DOHH2 (cell line): ENCODE measurements at regions not wholly inside any gene's neighbourhood (a gene's known extent, or its start where the extent isn't known, plus 50 kb on each side); places are given as distances from the start of the nearest gene placed in this dataset.

Source experiments
- H3F3A ChIP-seq: fragments of 200-600 bp; sonication (generic), shearing (Covaris generic); 2 replicates; pipeline ENCODE4 v1.6.0; 2016; ENCODE audit warnings: antibody characterized with exemption, mild to moderate bottlenecking; ENCODE audit not compliant: control insufficient read depth, insufficient read depth
- H3K27ac ChIP-seq: fragments of 200-600 bp; sonication (generic); 2 replicates; pipeline ENCODE4 v1.5.1; 2014; ENCODE audit warnings: low read depth, mild to moderate bottlenecking, low read length, moderate library complexity
- H3K27me3 ChIP-seq: fragments of 200-600 bp; sonication (generic); 2 replicates; pipeline ENCODE4 v1.6.1; 2014; ENCODE audit warnings: mild to moderate bottlenecking, low read length, mixed read lengths; ENCODE audit not compliant: control insufficient read depth
- H3K36me3 ChIP-seq: fragments of 200-600 bp; sonication (generic); 2 replicates; pipeline ENCODE4 v1.6.1; 2014; ENCODE audit warnings: mild to moderate bottlenecking, low read length, moderate library complexity, mixed read lengths; ENCODE audit not compliant: control insufficient read depth
- H3K4me1 ChIP-seq: fragments of 200-600 bp; sonication (generic); 2 replicates; pipeline ENCODE4 v1.6.1; 2014; ENCODE audit warnings: mild to moderate bottlenecking, low read length, mixed read lengths; ENCODE audit not compliant: control insufficient read depth
- H3K4me2 ChIP-seq: fragments of 200-600 bp; sonication (generic); 2 replicates; pipeline ENCODE4 v1.6.0; 2014; ENCODE audit warnings: mild to moderate bottlenecking, low read length, moderate library complexity
- H3K4me3 ChIP-seq: fragments of 200-600 bp; sonication (generic); 2 replicates; pipeline ENCODE4 v1.5.1; 2014; ENCODE audit warnings: mild to moderate bottlenecking, low read length, mixed read lengths
- H3K79me2 ChIP-seq: fragments of 200-600 bp; sonication (generic); 2 replicates; pipeline ENCODE4 v1.6.1; 2014; ENCODE audit warnings: mild to moderate bottlenecking, low read length, mixed read lengths; ENCODE audit not compliant: control insufficient read depth
- H3K9me2 ChIP-seq: fragments of 200-600 bp; sonication (generic); replicated peaks from 2 replicates; pipeline ENCODE4 v1.6.1; 2014; ENCODE audit warnings: mild to moderate bottlenecking, low read length, mixed read lengths; ENCODE audit not compliant: control insufficient read depth
- H3K9me3 ChIP-seq: fragments of 200-600 bp; sonication (generic); 2 replicates; pipeline ENCODE4 v1.6.1; 2014; ENCODE audit warnings: antibody characterized with exemption, low read length, mixed read lengths; ENCODE audit not compliant: control insufficient read depth, insufficient read depth
- H4K20me1 ChIP-seq: fragments of 200-600 bp; sonication (generic); 2 replicates; pipeline ENCODE4 v1.6.0; 2014; ENCODE audit warnings: low read depth, mild to moderate bottlenecking, antibody characterized with exemption, low read length, moderate library complexity; ENCODE audit not compliant: control insufficient read depth, insufficient read depth
- EZH2phosphoT487 ChIP-seq: fragments of 200-600 bp; sonication (generic); IDR thresholded peaks from 2 replicates; pipeline ENCODE4 v1.6.1; 2017; ENCODE audit warnings: borderline replicate concordance, mild to moderate bottlenecking, antibody characterized with exemption, low read length, moderate library complexity, mixed read lengths
- TF ChIP-seq, protein P1 (sequence below): fragments of 200-600 bp; sonication (generic); IDR thresholded peaks from one replicate; pipeline ENCODE4 v1.5.1; 2014; ENCODE audit warnings: antibody characterized with exemption, mild to moderate bottlenecking, low read depth, low read length; ENCODE audit not compliant: poor library complexity, severe bottlenecking

DNA sequence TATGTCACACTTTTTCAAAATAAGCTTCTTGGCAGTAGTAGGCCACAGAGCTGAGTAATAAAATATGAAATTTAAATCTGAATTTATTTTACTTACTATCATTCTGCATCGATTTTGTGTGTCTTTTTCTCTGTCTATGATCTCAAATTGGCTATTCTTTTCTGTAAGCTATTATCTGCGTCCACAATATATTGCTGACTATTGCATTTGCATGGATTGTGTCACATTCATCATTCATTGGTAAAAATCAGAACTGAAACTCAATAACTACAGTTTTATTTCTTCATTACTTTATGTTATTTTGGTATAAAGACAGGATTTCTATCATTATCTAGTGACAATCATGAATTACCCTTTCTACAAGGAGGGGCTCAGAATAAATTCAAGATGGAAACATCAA, 154.8 kb upstream of the AGR3 start:
- Histone ChIP-seq H4K20me1 (no peaks in the 10 kb centered on the region), H3K4me3 (no peak overlapping the region), H3K27me3 (no peaks in the 10 kb centered on the region), H3K36me3 (no peaks in the 10 kb centered on the region), H3K4me1 (peaks cover 10% of the 10 kb centered on the region), H3K79me2 (no peaks in the 10 kb centered on the region), H3K9me3 (no peaks in the 10 kb centered on the region), H3K4me2 (no peak overlapping the region), H3K27ac (no peak overlapping the region), H3K9me2 (no peaks in the 10 kb centered on the region; the same call in 1 of the 2 replicates), H3F3A (no peaks in the 10 kb centered on the region)
- no peak for TF ChIP-seq EZH2phosphoT487
- TF ChIP-seq, protein P1, sequence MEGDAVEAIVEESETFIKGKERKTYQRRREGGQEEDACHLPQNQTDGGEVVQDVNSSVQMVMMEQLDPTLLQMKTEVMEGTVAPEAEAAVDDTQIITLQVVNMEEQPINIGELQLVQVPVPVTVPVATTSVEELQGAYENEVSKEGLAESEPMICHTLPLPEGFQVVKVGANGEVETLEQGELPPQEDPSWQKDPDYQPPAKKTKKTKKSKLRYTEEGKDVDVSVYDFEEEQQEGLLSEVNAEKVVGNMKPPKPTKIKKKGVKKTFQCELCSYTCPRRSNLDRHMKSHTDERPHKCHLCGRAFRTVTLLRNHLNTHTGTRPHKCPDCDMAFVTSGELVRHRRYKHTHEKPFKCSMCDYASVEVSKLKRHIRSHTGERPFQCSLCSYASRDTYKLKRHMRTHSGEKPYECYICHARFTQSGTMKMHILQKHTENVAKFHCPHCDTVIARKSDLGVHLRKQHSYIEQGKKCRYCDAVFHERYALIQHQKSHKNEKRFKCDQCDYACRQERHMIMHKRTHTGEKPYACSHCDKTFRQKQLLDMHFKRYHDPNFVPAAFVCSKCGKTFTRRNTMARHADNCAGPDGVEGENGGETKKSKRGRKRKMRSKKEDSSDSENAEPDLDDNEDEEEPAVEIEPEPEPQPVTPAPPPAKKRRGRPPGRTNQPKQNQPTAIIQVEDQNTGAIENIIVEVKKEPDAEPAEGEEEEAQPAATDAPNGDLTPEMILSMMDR: no peak

GRCh38 chr7:17037356-17037755, 155.6 kb upstream of the AGR3 start:
- Histone ChIP-seq H3K27me3 (no peaks in the 10 kb centered on the region), H3K9me3 (no peaks in the 10 kb centered on the region), H4K20me1 (no peaks in the 10 kb centered on the region), H3K4me2 (no peak overlapping the region), H3K4me1 (peaks cover 13% of the 10 kb centered on the region), H3F3A (no peaks in the 10 kb centered on the region), H3K4me3 (no peak overlapping the region), H3K27ac (no peak overlapping the region), H3K9me2 (no peaks in the 10 kb centered on the region; the same call in 1 of the 2 replicates), H3K36me3 (no peaks in the 10 kb centered on the region), H3K79me2 (no peaks in the 10 kb centered on the region)
- no peak for TF ChIP-seq EZH2phosphoT487
- TF ChIP-seq, protein P1: no peak

DNA sequence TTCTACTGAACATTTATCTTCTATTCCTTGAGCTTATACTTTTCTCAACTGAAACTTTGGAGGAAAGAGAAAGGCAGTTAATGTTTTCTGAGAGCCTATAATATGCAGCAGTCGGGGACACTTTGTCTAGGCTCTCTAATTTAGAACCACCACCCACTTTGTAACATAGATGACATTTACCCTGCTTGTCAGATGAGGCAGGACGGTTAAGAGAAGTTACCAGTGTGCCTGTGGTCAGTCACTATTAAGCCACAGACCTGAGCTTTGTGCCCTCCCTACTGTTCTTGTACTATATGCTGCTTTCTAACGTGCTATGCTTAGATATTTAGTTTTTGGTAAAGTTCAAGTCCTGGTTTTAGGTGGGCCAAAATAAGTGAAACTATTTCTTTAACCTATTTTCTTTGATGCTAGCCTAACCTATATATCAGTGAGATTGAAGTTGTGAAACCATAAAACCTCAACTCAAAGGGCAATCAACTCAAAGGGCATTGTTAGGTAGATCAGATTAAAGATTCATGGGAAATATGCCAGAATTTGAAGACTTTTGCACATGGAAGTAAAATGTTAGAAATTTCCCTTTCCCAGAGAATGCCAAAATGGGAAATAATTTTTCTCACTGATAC, 156.5 kb upstream of the AGR3 start:
- peaks cover 13% of the 10 kb centered on the region for H3K4me1 ChIP-seq
- H3K27ac ChIP-seq: no peak overlapping the region

More for the DNA sequence above, 156.5 kb upstream of the AGR3 start:
- no peaks in the 10 kb centered on the region for H3K36me3 ChIP-seq
- no peak for TF ChIP-seq EZH2phosphoT487
- TF ChIP-seq, protein P1: no peak
- H3F3A ChIP-seq: no peaks in the 10 kb centered on the region
- no peak overlapping the region for H3K4me2 ChIP-seq
- H3K4me3 ChIP-seq: no peak overlapping the region
- H3K79me2 ChIP-seq: no peaks in the 10 kb centered on the region
- no peaks in the 10 kb centered on the region for H4K20me1 ChIP-seq
- no peaks in the 10 kb centered on the region; the same call in 1 of the 2 replicates for H3K9me2 ChIP-seq
- H3K9me3 ChIP-seq: no peaks in the 10 kb centered on the region
- H3K27me3 ChIP-seq: no peaks in the 10 kb centered on the region
